HCT116 (cell line): ENCODE measurements at regions not wholly inside any gene's neighbourhood (a gene's known extent, or its start where the extent isn't known, plus 50 kb on each side); places are given as distances from the start of the nearest gene placed in this dataset.

Experiments
- ATAC-seq: fragments of 200-7000 bp; cut with Tn5 transposase; 2 replicates; pipeline ENCODE4 v1.9.1; 2020; ENCODE audit warnings: mild to moderate bottlenecking, moderate library complexity
- BruUV-seq: library from RNA; stranded (reverse); fragments of 400-500 nt; replicated peaks from 2 replicates; lab custom pipeline; 2021; lab: Mats Ljungman, UMichigan
- CTCF ChIA-PET: fragments of 300-600 bp; sonication (Branson Sonifier 250); formaldehyde crosslinking; loops from one replicate; lab custom pipeline; 2021; ENCODE audit warnings: antibody characterized with exemption; lab: Charles Lee
- POLR2A ChIA-PET: fragments of 300-600, 350-600 bp; sonication (Branson Sonifier 250); formaldehyde crosslinking; loops from one replicate; lab custom pipeline; 2021; ENCODE audit warnings: antibody characterized with exemption; lab: Charles Lee
- RAD21 ChIA-PET, 2 experiments: fragments of 300-600 bp; sonication (Branson Sonifier 250); formaldehyde crosslinking; loops; one replicate each; lab custom pipeline; 2023; ENCODE audit warnings: low total read pairs in 2 of 2; ENCODE audit not compliant: uncharacterized antibody in 2 of 2, unreplicated experiment in 2 of 2, low non-redundant PET in 1 of 2; lab: Charles Lee
- DNase-seq: peaks from one replicate; pipeline ENCODE4 v3.0.0-alpha.2; 2010; ENCODE audit warnings: low read depth, low spot score
- H2AFZ ChIP-seq: fragments of 200-600 bp; shearing (Covaris generic), sonication (generic); 2 replicates; pipeline ENCODE4 v1.6.1; 2017; ENCODE audit warnings: low read depth, mixed run types, mixed read lengths, antibody characterized with exemption, low read length; ENCODE audit not compliant: poor library complexity, severe bottlenecking
- H3K27ac ChIP-seq: 2 replicates; pipeline ENCODE4 v1.5.1; 2012; ENCODE audit warnings: low read depth, low read length
- H3K27me3 ChIP-seq: fragments of 200-600 bp; sonication (generic); 2 replicates; pipeline ENCODE4 v1.6.1; 2016; ENCODE audit warnings: mixed run types, low read length, mixed read lengths; ENCODE audit not compliant: insufficient read depth
- H3K36me3 ChIP-seq, 2 experiments: fragments of 200-500 bp in 1 of 2; fragments of 200-600 bp in 1 of 2; sonication (Bioruptor generic) in 1 of 2; sonication (generic) in 1 of 2; 2 replicates each; pipeline versions ENCODE4 v1.5.1 to v1.6.1; 2014 to 2016; ENCODE audit warnings: low read length in 2 of 2, inconsistent platforms in 1 of 2, mixed read lengths in 1 of 2, mixed run types in 1 of 2; ENCODE audit not compliant: insufficient read depth in 2 of 2, control insufficient read depth in 1 of 2
- H3K4me1 ChIP-seq, 2 experiments: fragments of 200-600 bp in 1 of 2; sonication (generic) in 1 of 2; 2 replicates each; pipeline versions ENCODE4 v1.5.1 to v1.6.1; 2012 to 2017; ENCODE audit warnings: low read length in 2 of 2, inconsistent platforms in 1 of 2, mild to moderate bottlenecking in 1 of 2, mixed read lengths in 1 of 2, mixed run types in 1 of 2, moderate library complexity in 1 of 2; ENCODE audit not compliant: insufficient read depth in 2 of 2, control insufficient read depth in 1 of 2
- H3K4me2 ChIP-seq: fragments of 200-600 bp; sonication (generic); 2 replicates; pipeline ENCODE4 v1.6.1; 2017; ENCODE audit warnings: mixed run types, low read length, mixed read lengths
- H3K4me3 ChIP-seq, 2 experiments: fragments of 200-600 bp in 1 of 2; sonication (generic) in 1 of 2; replicated peaks in 1 of 2; 2 replicates each; pipeline ENCODE4 v1.5.1; 2011 to 2016; ENCODE audit warnings: low read length in 2 of 2, control low read depth in 1 of 2, low read depth in 1 of 2, mild to moderate bottlenecking in 1 of 2, mixed read lengths in 1 of 2, mixed run types in 1 of 2
- H3K79me2 ChIP-seq: fragments of 200-600 bp; sonication (generic); 2 replicates; pipeline ENCODE4 v1.6.1; 2017; ENCODE audit warnings: mild to moderate bottlenecking, mixed run types, low read length, moderate library complexity, mixed read lengths; ENCODE audit not compliant: insufficient read depth
- H3K9ac ChIP-seq: fragments of 200-600 bp; sonication (generic); 2 replicates; pipeline ENCODE4 v1.6.1; 2016; ENCODE audit warnings: low read length, mixed read lengths
- H3K9me2 ChIP-seq: fragments of 200-600 bp; sonication (generic), shearing (Covaris generic); 2 replicates; pipeline ENCODE4 v1.6.1; 2017; ENCODE audit warnings: mixed run types, mild to moderate bottlenecking, moderate library complexity; ENCODE audit not compliant: insufficient read depth
- H3K9me3 ChIP-seq, 2 experiments: fragments of 200-500 bp in 1 of 2; fragments of 200-600 bp in 1 of 2; sonication (Bioruptor generic) in 1 of 2; sonication (generic) in 1 of 2; 2 replicates each; pipeline ENCODE4 v1.6.1; 2014 to 2017; ENCODE audit warnings: low read length in 2 of 2, mixed read lengths in 2 of 2, inconsistent platforms in 1 of 2, low read depth in 1 of 2, mild to moderate bottlenecking in 1 of 2, mixed run types in 1 of 2, moderate library complexity in 1 of 2; ENCODE audit not compliant: control insufficient read depth in 1 of 2, insufficient read depth in 1 of 2
- H4K20me1 ChIP-seq: fragments of 200-600 bp; sonication (generic), shearing (Covaris generic); 2 replicates; pipeline ENCODE4 v1.6.1; 2017; ENCODE audit warnings: mixed run types, mild to moderate bottlenecking, moderate library complexity; ENCODE audit not compliant: insufficient read depth
- CBX3 ChIP-seq: IDR thresholded peaks from 2 replicates; pipeline ENCODE4 v1.6.1; 2012; ENCODE audit warnings: low read depth
- CEBPB ChIP-seq: IDR thresholded peaks from 2 replicates; pipeline ENCODE4 v1.6.1; 2012; ENCODE audit warnings: low read depth
- CTCF ChIP-seq, 3 experiments: fragments of 200-600 bp in 1 of 3; sonication (generic) in 1 of 3; IDR thresholded peaks in 2 of 3; conservative IDR thresholded peaks in 1 of 3; 2 replicates each; pipeline ENCODE4 v1.5.1; 2012 to 2017; ENCODE audit warnings: low read depth in 2 of 3, low read length in 2 of 3, antibody characterized with exemption in 1 of 3, borderline replicate concordance in 1 of 3, control low read depth in 1 of 3, mild to moderate bottlenecking in 1 of 3, mixed read lengths in 1 of 3, mixed run types in 1 of 3, moderate library complexity in 1 of 3; ENCODE audit not compliant: insufficient read depth in 1 of 3
- EGR1 ChIP-seq: IDR thresholded peaks from 2 replicates; pipeline ENCODE4 v1.6.1; 2012; ENCODE audit warnings: low read depth
- FOSL1 ChIP-seq: IDR thresholded peaks from 2 replicates; pipeline ENCODE4 v1.6.1; 2012; ENCODE audit warnings: low read depth
- JUND ChIP-seq: IDR thresholded peaks from 2 replicates; pipeline ENCODE4 v1.6.1; 2012
- POLR2A ChIP-seq: IDR thresholded peaks from 2 replicates; pipeline ENCODE4 v1.7.0; 2011; ENCODE audit warnings: borderline replicate concordance; ENCODE audit not compliant: insufficient read depth, insufficient read length; ENCODE audit errors: extremely low read depth
- POLR2AphosphoS5 ChIP-seq: IDR thresholded peaks from 2 replicates; pipeline ENCODE4 v1.6.1; 2011; ENCODE audit warnings: mild to moderate bottlenecking, low read depth, low read length, moderate library complexity
- REST ChIP-seq: IDR thresholded peaks from 2 replicates; pipeline ENCODE4 v1.6.1; 2012; ENCODE audit warnings: low read depth
- SIN3A ChIP-seq: IDR thresholded peaks from 2 replicates; pipeline ENCODE4 v1.6.1; 2012; ENCODE audit warnings: low read depth
- SP1 ChIP-seq: IDR thresholded peaks from 2 replicates; pipeline ENCODE4 v1.6.1; 2012; ENCODE audit warnings: low read depth
- SRF ChIP-seq: IDR thresholded peaks from 2 replicates; pipeline ENCODE4 v1.6.1; 2012; ENCODE audit warnings: low read depth
- TCF7L2 ChIP-seq: IDR thresholded peaks from 2 replicates; pipeline ENCODE4 v1.7.0; 2011; ENCODE audit warnings: borderline replicate concordance, inconsistent platforms; ENCODE audit not compliant: insufficient read depth, insufficient read length; ENCODE audit errors: extremely low read depth
- YY1 ChIP-seq: IDR thresholded peaks from 2 replicates; pipeline ENCODE4 v1.6.1; 2011; ENCODE audit warnings: low read length, low read depth, moderate library complexity, mild to moderate bottlenecking; ENCODE audit not compliant: insufficient replicate concordance; ENCODE audit errors: extremely low read depth
- ZFX ChIP-seq: fragments of 450-650 bp; IDR thresholded peaks from 2 replicates; pipeline ENCODE4 v1.6.1; 2017
- ZNF274 ChIP-seq: fragments of 200-500 bp; sonication (Bioruptor generic); IDR thresholded peaks from 2 replicates; pipeline ENCODE4 v1.6.1; 2014; ENCODE audit warnings: mild to moderate bottlenecking, low read depth, low read length, inconsistent platforms
- intact Hi-C: fragments of 100-400 bp; cut with micrococcal nuclease; formaldehyde crosslinking; loops from 2 replicates; pipeline ENCODE4 v1.10.0; 2022
- TF ChIP-seq, protein P1 (sequence below): IDR thresholded peaks from 2 replicates; pipeline ENCODE4 v1.6.1; 2012
- TF ChIP-seq, protein P2 (sequence below): IDR thresholded peaks from 2 replicates; pipeline ENCODE4 v1.6.1; 2011; ENCODE audit warnings: mild to moderate bottlenecking, low read length, moderate library complexity; ENCODE audit not compliant: insufficient replicate concordance; ENCODE audit errors: extremely low read depth

- no peak; the same call in 1 of the 2 replicates for ATAC-seq
- H3K79me2 ChIP-seq: no peaks in the 10 kb centered on the region
- no peaks in the 10 kb centered on the region for H4K20me1 ChIP-seq
- CTCF ChIA-PET: no interaction called here
- RAD21 ChIA-PET: no interaction called here
- no peaks in the 10 kb centered on the region for H3K27me3 ChIP-seq
- TF ChIP-seq, protein P1, sequence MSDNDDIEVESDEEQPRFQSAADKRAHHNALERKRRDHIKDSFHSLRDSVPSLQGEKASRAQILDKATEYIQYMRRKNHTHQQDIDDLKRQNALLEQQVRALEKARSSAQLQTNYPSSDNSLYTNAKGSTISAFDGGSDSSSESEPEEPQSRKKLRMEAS: no peak
- TF ChIP-seq SRF: no peak
- TF ChIP-seq ZNF274: no peak
- no peak for TF ChIP-seq SIN3A
- TF ChIP-seq ZFX: no peak
- TF ChIP-seq TCF7L2: no peak
- TF ChIP-seq SP1: no peak
- TF ChIP-seq YY1: no peak
- no peak for TF ChIP-seq JUND
- TF ChIP-seq REST: no peak
- TF ChIP-seq EGR1: no peak
- TF ChIP-seq FOSL1: no peak
- TF ChIP-seq, protein P2, sequence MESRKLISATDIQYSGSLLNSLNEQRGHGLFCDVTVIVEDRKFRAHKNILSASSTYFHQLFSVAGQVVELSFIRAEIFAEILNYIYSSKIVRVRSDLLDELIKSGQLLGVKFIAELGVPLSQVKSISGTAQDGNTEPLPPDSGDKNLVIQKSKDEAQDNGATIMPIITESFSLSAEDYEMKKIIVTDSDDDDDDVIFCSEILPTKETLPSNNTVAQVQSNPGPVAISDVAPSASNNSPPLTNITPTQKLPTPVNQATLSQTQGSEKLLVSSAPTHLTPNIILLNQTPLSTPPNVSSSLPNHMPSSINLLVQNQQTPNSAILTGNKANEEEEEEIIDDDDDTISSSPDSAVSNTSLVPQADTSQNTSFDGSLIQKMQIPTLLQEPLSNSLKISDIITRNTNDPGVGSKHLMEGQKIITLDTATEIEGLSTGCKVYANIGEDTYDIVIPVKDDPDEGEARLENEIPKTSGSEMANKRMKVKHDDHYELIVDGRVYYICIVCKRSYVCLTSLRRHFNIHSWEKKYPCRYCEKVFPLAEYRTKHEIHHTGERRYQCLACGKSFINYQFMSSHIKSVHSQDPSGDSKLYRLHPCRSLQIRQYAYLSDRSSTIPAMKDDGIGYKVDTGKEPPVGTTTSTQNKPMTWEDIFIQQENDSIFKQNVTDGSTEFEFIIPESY: no peak
- TF ChIP-seq POLR2A: no peak
- TF ChIP-seq CEBPB: no peak
- TF ChIP-seq POLR2AphosphoS5: no peak
- no peak for TF ChIP-seq CTCF (IDR thresholded peaks at IDR 0.05 in 2 of 3, conservative IDR thresholded peaks at IDR 0.05 in 1 of 3; ENCODE audit: borderline replicate concordance in 1 of 3, insufficient read depth in 1 of 3, low read depth in 2 of 3, low read length in 2 of 3)
- no peak for TF ChIP-seq CBX3
- TF ChIP-seq, all 23 proteins: peak for 0
- Histone ChIP-seq H3K4me3 (no peak overlapping the region), H3K9me2 (no peaks in the 10 kb centered on the region), H3K36me3 (no peaks in the 10 kb centered on the region), H3K9ac (no peak overlapping the region), H3K9me3 (no peaks in the 10 kb centered on the region), H3K4me1 (no peaks in the 10 kb centered on the region), H2AFZ (no peak overlapping the region), H3K4me2 (no peak overlapping the region), H3K27ac (no peak overlapping the region)
- no peak for DNase-seq
- POLR2A ChIA-PET: no interaction called here
- intact Hi-C loops: no loop called here
- BruUV-seq: no TSS peak
Measured at GRCh38 chr6:12516070-12516469, 200.5 kb upstream of the PHACTR1 start.
